AG09319 (cell line): ENCODE measurements at regions not wholly inside any gene's neighbourhood (a gene's known extent, or its start where the extent isn't known, plus 50 kb on each side); places are given as distances from the start of the nearest gene placed in this dataset.

Experiments
- DNase-seq: peaks from one replicate; pipeline ENCODE4 v3.0.0-alpha.2; 2010; ENCODE audit warnings: low read depth; ENCODE audit errors: extremely low read depth
- TF ChIP-seq, protein P1 (sequence below): IDR thresholded peaks from 2 replicates; pipeline ENCODE4 v1.5.1; 2011; ENCODE audit warnings: low read depth, mild to moderate bottlenecking, inconsistent platforms, low read length, moderate library complexity

DNA sequence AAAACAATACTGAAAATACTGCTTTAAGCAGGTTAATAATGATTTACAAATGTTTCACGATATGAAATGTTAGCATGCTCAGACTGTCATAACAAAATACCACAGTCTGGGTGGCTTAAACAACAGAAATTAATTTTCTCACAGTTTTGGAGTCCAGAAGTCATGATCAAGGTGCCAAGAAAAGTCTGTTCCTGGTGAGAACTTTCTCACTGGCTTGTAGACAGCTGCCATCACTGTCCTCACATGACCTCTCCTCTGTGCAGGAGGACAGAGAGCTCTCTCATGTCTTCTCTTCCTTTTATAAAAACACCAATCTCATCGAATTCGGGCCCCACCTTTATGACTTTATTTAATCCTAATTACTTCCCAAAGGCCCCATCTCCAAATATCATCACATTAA is 426.7 kb downstream of the KLHL13 start:
- no peak for DNase-seq
- TF ChIP-seq, protein P1, sequence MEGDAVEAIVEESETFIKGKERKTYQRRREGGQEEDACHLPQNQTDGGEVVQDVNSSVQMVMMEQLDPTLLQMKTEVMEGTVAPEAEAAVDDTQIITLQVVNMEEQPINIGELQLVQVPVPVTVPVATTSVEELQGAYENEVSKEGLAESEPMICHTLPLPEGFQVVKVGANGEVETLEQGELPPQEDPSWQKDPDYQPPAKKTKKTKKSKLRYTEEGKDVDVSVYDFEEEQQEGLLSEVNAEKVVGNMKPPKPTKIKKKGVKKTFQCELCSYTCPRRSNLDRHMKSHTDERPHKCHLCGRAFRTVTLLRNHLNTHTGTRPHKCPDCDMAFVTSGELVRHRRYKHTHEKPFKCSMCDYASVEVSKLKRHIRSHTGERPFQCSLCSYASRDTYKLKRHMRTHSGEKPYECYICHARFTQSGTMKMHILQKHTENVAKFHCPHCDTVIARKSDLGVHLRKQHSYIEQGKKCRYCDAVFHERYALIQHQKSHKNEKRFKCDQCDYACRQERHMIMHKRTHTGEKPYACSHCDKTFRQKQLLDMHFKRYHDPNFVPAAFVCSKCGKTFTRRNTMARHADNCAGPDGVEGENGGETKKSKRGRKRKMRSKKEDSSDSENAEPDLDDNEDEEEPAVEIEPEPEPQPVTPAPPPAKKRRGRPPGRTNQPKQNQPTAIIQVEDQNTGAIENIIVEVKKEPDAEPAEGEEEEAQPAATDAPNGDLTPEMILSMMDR: no peak

DNA sequence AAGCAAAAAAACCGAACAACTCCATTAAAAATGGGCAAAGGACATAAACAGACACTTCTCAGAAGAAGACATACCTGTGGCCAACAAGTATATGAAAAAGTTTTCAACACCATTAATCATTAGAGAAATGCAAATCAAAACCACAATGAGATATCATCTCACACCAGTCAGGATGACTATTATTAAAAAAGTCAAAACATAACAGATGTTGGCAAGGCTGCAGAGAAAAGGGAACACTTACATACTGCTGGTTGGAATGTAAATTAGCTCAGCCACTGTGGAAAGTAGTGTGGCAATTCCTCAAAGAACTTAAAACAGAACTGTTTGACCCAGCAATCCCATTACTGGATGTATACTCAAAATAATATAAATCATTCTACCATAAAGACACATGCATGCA is 436.3 kb downstream of the KLHL13 start:
- TF ChIP-seq, protein P1: no peak
- no peak for DNase-seq

DNA sequence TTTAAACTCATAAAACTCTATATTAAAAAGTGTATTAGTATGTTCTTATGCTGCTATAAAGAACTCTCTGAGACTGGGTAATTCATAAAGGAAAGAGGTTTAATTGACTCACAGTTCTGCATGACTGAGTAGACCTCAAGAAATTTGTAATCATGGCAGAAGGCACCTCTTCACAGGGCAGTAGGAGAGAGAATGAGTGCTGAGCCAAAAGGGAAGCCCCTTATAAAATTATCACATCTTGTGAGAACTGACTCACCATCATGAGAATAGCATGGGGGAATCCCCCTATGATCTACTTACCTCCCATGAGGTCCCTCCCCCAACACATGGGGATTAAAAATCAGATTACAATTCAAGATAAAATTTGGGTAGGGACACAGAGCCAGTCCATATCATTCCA is 463.2 kb downstream of the KLHL13 start:
- TF ChIP-seq, protein P1: no peak
- no peak for DNase-seq

DNA sequence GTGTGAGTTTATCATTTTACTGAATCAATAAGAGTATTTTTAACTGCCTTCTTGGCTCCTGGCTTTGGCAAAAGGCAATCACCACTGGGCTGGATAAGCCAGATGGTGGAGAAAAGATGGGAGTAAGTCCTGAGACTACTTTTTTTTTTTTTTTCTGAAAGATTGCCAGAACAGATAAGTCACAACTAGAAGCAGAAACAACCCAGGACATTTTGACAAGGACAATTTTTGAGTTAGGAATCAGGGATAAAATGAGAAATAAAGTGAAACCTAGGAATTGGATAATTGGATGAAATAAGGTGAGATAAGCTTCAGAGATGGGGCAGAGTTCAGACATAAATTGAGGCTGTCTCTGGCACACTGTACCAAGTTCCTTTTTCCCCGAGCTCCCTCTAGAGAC is 471.0 kb downstream of the KLHL13 start:
- no peak for DNase-seq
- TF ChIP-seq, protein P1: no peak

DNA sequence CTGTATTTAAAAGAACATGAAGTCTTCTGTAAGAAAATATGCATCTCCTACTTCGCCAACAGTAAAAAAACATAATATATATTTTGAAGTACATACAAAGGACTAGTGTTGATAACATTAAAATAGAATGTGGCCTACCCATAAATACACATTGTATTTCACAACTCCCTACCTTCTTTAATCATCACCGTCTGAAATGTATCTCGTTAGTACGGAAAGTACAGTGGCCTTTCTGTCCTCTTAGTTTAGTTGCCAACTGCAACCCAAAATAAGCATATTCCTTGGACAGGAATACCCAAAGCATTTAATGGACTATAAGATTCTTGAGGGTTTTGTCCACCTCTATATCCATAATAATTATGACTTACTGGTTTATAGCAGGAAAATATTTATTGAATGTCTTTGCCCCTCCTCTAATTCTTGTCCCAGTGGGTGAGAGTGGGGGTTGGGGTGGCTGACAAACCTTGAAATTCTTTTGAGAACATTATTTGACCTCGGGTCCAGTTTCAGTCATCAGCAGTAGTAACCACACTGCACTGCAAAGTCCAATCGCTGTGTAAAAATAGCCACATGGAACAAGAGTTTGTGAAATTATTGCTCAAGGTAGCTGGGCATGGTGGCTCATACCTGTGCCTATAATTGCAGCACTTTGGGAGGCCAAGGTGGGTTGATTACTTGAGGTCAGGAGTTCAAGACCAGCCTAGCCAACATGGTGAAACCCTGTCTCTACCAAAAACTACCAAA is 474.5 kb downstream of the KLHL13 start:
- no peak for DNase-seq
- TF ChIP-seq, protein P1: no peak

DNA sequence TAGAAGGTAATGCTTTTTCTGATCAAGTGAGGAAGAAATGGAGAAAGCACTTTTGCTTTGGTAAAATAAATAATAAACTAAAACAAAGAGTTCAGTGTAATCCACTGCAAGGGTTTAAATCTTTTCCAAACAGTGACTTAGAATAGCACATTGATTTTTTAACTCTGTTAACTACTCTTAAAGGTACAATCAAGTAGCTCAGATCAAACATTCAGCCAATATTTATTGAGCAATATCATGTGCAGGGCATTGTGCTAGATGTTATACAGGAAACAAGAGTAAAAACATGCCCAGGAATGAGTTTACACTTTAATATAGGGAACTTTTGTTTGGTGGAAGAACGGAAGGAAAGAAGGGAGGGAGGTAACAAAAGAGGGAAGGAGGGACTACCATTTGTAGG is 479.8 kb downstream of the KLHL13 start:
- no peak for DNase-seq

DNA sequence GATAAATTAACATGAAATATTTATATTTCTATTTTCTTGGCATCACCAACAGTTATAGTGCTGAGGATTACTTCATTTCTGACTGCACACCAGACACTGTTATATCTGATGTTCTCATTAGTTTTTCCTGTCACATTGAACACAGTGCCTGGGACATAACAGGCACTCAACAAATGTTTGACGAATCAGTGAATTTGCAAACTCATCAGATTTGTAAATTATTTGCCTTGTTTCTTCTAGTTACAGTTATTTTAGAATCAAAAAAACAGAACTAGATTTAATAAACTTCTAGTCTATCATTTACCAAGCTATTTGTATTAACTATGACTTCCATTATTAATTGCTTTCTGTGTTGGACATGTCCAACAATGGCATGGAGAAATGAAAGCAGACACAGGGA is 483.3 kb downstream of the KLHL13 start:
- TF ChIP-seq, protein P1: no peak
- DNase-seq: no peak

More for the DNA sequence above, 479.8 kb downstream of the KLHL13 start:
- TF ChIP-seq, protein P1: no peak
